ENCODE measurements at regions not wholly inside any gene's neighbourhood (a gene's known extent, or its start where the extent isn't known, plus 50 kb on each side); places are given as distances from the start of the nearest gene placed in this dataset.

- TF ChIP-seq ZNF292 (tag by site-specific recombination; IDR thresholded peaks at IDR 0.05; ENCODE audit: borderline replicate concordance, low read depth), result no peak
- no peak for TF ChIP-seq ZNF157 (tag by site-specific recombination; IDR thresholded peaks at IDR 0.05)
- no peak for TF ChIP-seq FEZF1 (tag by site-specific recombination; IDR thresholded peaks at IDR 0.05)
Measured at GRCh38 chr11:39683951-39684554, 1775.4 kb downstream of the LRRC4C start (continued).

GRCh38 chr11:39683288-39683950 is 1776.0 kb downstream of the LRRC4C start:
- Histone ChIP-seq H3K27ac (ENCODE audit: extremely low read depth, low read depth, low read length) (no peak overlapping the region), H3K4me1 (ENCODE audit: control insufficient read depth, insufficient read depth, low read length) (no peaks in the 10 kb centered on the region), H3K4me3 (ENCODE audit: low read depth, low read length) (no peak overlapping the region), H3K9me3 (ENCODE audit: control insufficient read depth, insufficient read depth, low read depth, low read length) (no peaks in the 10 kb centered on the region), H3K36me3 (ENCODE audit: control insufficient read depth in 2 of 2, insufficient read depth in 1 of 2, low read length in 2 of 2) (no peaks in the 10 kb centered on the region)
- ChIA-PET POLR2A (no interaction called here), CTCF (no interaction called here)
- no peak for TF ChIP-seq EGR2 (tag by site-specific recombination; IDR thresholded peaks at IDR 0.05; ENCODE audit: low read depth)
- TF ChIP-seq ZNF391 (tag by site-specific recombination; IDR thresholded peaks at IDR 0.05; ENCODE audit: borderline replicate concordance, low read depth), result no peak
- no peak for TF ChIP-seq ZNF510 (tag by site-specific recombination; IDR thresholded peaks at IDR 0.05; ENCODE audit: insufficient replicate concordance)
- no peak for TF ChIP-seq ZNF792 (tag by site-specific recombination; IDR thresholded peaks at IDR 0.05)
- TF ChIP-seq TRIM28 (IDR thresholded peaks at IDR 0.05; ENCODE audit: borderline replicate concordance, low read length), result no peak
- no peak for TF ChIP-seq ZFP41 (tag by site-specific recombination; IDR thresholded peaks at IDR 0.05; ENCODE audit: borderline replicate concordance)
- no peak for TF ChIP-seq ZNF530 (tag by site-specific recombination; IDR thresholded peaks at IDR 0.05; ENCODE audit: low read depth)
- TF ChIP-seq ZNF112 (tag by site-specific recombination; IDR thresholded peaks at IDR 0.05), result no peak
- TF ChIP-seq ZNF544 (tag by site-specific recombination; IDR thresholded peaks at IDR 0.05), result no peak

DNA sequence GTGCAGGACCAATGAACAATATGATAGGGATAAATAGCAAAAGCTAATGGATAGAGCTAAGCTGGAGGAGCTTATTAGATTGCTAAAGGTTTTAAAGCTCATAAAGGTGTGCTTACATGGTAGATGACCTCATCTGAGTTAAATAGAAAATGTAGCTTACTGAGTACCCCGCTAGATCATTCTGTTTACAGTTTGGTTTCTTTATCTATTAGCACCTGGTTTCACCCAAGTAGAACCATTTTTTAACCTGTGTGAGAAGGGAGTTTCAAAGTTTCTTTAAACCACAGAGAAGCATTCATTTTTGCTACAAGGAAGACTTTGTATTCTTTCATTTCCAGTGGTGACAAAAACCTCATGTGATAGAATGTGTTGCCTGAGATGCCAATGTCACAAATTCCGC is 1778.0 kb downstream of the LRRC4C start:
- no peaks in the 10 kb centered on the region for H3K36me3 ChIP-seq (ENCODE audit: control insufficient read depth in 2 of 2, insufficient read depth in 1 of 2, low read length in 2 of 2)
- CTCF ChIA-PET, result no interaction called here
- H3K4me3 ChIP-seq (ENCODE audit: low read depth, low read length), result no peak overlapping the region
- no peaks in the 10 kb centered on the region for H3K4me1 ChIP-seq (ENCODE audit: control insufficient read depth, insufficient read depth, low read length)
- no peaks in the 10 kb centered on the region for H3K9me3 ChIP-seq (ENCODE audit: control insufficient read depth, insufficient read depth, low read depth, low read length)
- POLR2A ChIA-PET, result no interaction called here
- no peak overlapping the region for H3K27ac ChIP-seq (ENCODE audit: extremely low read depth, low read depth, low read length)
- TF ChIP-seq ZNF335 (tag by site-specific recombination; conservative IDR thresholded peaks at IDR 0.05), result no peak
- TF ChIP-seq, protein P1, sequence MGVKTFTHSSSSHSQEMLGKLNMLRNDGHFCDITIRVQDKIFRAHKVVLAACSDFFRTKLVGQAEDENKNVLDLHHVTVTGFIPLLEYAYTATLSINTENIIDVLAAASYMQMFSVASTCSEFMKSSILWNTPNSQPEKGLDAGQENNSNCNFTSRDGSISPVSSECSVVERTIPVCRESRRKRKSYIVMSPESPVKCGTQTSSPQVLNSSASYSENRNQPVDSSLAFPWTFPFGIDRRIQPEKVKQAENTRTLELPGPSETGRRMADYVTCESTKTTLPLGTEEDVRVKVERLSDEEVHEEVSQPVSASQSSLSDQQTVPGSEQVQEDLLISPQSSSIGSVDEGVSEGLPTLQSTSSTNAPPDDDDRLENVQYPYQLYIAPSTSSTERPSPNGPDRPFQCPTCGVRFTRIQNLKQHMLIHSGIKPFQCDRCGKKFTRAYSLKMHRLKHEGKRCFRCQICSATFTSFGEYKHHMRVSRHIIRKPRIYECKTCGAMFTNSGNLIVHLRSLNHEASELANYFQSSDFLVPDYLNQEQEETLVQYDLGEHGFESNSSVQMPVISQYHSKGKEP (tag by site-specific recombination; IDR thresholded peaks at IDR 0.05), result no peak
- TF ChIP-seq ZBTB8A (tag by site-specific recombination; IDR thresholded peaks at IDR 0.05), result no peak
- TF ChIP-seq ZNF362 (tag by site-specific recombination; IDR thresholded peaks at IDR 0.05), result no peak
- no peak for TF ChIP-seq ZNF202 (tag by site-specific recombination; IDR thresholded peaks at IDR 0.05; ENCODE audit: borderline replicate concordance)
- no peak for TF ChIP-seq ZNF692 (tag by site-specific recombination; IDR thresholded peaks at IDR 0.05)
- TF ChIP-seq ZNF23 (tag by site-specific recombination; IDR thresholded peaks at IDR 0.05; ENCODE audit: borderline replicate concordance), result no peak
- TF ChIP-seq ZNF664 (tag by site-specific recombination; IDR thresholded peaks at IDR 0.05), result no peak
- TF ChIP-seq EGR2 (tag by site-specific recombination; IDR thresholded peaks at IDR 0.05; ENCODE audit: low read depth), result no peak
- TF ChIP-seq ZNF544 (tag by site-specific recombination; IDR thresholded peaks at IDR 0.05), result no peak
- TF ChIP-seq, protein P2, sequence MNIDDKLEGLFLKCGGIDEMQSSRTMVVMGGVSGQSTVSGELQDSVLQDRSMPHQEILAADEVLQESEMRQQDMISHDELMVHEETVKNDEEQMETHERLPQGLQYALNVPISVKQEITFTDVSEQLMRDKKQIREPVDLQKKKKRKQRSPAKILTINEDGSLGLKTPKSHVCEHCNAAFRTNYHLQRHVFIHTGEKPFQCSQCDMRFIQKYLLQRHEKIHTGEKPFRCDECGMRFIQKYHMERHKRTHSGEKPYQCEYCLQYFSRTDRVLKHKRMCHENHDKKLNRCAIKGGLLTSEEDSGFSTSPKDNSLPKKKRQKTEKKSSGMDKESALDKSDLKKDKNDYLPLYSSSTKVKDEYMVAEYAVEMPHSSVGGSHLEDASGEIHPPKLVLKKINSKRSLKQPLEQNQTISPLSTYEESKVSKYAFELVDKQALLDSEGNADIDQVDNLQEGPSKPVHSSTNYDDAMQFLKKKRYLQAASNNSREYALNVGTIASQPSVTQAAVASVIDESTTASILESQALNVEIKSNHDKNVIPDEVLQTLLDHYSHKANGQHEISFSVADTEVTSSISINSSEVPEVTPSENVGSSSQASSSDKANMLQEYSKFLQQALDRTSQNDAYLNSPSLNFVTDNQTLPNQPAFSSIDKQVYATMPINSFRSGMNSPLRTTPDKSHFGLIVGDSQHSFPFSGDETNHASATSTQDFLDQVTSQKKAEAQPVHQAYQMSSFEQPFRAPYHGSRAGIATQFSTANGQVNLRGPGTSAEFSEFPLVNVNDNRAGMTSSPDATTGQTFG (tag by site-specific recombination; IDR thresholded peaks at IDR 0.05; ENCODE audit: borderline replicate concordance), result no peak
- TF ChIP-seq GFI1B (tag by site-specific recombination; IDR thresholded peaks at IDR 0.05), result no peak
- TF ChIP-seq SCRT2 (tag by site-specific recombination; IDR thresholded peaks at IDR 0.05), result no peak
- no peak for TF ChIP-seq FEZF1 (tag by site-specific recombination; IDR thresholded peaks at IDR 0.05)
- no peak for TF ChIP-seq ZNF366 (tag by site-specific recombination; conservative IDR thresholded peaks at IDR 0.05)
- no peak for TF ChIP-seq ZNF132 (tag by site-specific recombination; IDR thresholded peaks at IDR 0.05; ENCODE audit: borderline replicate concordance)
- no peak for TF ChIP-seq ZNF555 (tag by site-specific recombination; conservative IDR thresholded peaks at IDR 0.05)
- TF ChIP-seq ZNF549 (tag by site-specific recombination; IDR thresholded peaks at IDR 0.05), result no peak

Data from HEK293 (cell line).